Fibroblast of peridontal ligament (primary cell): ENCODE measurements at regions not wholly inside any gene's neighbourhood (a gene's known extent, or its start where the extent isn't known, plus 50 kb on each side); places are given as distances from the start of the nearest gene placed in this dataset.

Experiments used
- DNase-seq: peaks from one replicate; pipeline ENCODE4 v3.0.0-alpha.2; 2010; ENCODE audit errors: extremely low read depth

DNA sequence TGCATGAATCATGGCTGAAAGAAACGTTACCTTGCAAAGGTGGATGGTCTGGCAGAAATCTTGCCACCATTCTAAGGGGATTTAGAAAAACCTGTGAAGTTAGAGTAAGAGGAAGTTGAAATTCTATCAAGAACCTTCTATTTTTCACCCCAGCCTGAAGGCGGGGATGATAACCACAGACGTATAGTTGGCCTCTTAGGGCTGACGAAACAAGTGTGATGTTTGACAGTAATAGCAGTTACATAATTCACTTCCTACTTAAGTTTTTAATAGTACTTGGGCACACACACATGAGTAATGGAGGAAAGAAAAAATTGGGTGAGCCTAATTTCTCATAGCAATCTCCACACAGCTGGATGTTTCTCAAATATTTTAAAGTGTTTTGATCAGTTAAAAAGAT, 336.6 kb upstream of the SALL3 start:
- DNase-seq = no peak

DNA sequence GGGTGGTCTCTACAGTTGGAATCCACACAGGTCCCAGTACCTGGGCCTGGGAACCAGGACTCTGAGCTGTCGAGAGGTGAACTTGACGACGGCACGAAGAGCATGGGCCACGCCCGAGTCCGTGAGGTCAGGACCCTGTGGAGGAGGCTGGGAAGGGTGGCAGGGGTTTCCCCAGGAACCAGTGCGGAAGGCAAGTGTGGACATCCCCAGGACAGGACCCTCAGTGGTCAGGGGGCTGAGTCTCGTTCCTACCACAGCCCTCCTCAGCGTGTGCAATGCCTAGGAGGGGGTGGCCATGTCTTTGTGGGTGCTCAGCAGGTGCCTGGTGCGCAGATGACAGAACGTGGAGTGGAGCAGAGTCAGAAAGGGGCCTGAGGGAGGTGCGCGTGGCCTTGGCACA, 335.6 kb upstream of the SALL3 start:
- no peak for DNase-seq

DNA sequence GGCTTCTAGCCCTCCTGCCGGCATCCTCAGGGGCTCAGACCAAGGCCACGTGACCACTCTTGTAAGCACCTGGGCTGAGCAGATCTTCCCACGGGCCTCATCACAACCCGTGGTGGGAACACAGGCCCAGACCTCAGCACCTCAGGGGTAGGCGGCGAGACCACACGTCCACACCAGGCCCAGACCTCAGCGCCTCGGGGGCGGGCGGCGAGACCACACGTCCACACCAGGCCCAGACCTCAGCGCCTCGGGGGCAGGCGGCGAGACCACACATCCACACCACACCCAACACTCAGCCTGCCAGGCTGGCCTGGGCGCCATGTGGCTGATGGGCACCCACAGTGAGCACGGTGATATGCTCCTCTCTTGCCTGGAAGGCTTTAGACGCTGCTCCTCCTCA, 334.4 kb upstream of the SALL3 start:
- no peak for DNase-seq

DNA sequence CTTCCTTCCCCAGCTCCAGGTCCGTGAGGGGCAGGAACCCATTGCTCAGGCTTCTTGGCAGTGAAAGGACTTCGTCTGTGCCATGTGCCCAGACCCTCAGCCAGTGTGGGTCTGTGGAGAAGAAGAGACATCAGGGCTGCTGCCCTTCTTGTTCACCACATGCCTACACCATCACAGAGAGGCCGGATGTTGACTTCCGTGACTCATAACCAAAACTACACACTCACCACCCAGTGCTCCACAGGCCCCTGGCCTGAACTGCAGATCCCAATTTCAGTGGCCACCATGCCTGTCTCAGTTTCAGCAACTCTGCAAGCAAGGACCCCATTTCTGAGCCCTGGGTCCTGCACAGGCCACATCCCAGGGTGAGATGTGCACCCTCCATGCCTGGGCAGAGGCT, 332.6 kb upstream of the SALL3 start:
- DNase-seq = no peak

DNA sequence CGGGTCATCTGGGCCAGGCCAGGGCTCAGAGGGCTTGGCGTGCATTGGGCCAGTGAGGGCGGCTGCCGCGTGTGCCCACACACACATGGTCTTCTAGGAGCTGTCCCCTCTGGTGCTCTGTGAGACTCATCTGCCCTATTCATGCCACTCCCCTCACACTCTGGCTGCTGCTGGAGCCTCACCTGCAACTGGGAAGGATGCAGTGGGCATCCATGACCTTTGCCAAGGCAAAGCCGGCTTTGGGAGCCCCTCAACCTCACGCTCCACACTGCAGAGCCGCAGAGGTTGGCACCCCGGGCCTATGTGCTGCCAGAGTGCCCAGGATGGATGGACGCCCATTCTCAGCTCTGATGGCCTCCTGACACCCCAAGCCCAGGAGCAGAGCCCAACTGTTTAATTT, 330.2 kb upstream of the SALL3 start:
- no peak for DNase-seq

DNA sequence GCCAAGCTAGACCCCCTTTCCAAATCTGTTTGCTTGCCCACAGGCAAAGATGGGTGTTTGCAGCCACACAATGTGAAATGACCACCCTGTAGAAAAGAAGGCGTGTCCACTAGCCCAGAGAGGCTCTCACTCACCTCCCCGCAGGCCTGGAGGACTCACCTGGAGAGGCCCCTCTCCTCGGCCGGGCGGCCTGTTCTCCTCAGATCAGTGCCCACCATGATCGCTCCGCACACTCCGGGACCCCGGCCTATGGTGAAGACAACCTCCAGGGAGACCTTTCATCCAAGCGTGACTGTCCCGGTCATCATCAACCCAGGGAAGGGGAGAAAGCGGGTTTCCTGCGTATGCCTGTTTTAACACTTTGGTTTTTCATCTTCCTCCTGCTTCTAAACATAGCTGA, 328.7 kb upstream of the SALL3 start:
- no peak for DNase-seq

DNA sequence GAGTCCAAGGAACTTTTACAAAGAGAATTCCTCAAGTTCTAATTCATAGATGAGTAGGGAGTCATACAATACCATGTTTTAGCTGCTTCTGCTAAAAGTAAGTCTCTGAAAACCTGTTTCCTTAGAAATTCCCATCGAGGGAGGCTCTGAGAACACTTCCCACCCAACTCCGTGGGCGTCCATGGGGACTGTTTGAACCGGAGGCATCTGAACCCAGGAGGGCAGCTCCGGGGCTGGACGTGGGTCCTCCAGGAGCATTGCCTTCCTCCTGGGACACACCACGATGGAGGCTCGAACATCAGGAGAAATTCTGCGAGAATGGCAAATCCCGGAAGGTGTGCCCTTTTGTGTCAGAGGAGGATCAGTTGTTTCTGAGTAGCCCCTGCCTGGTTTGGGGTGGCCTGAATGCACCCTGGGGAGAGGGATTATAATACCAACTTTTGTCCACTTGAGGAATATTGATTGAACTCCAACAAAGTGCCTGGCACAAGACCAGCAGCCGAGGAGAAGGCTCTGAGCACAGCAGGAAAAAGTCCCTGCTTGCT, 327.5 kb upstream of the SALL3 start:
- DNase-seq = no peak

DNA sequence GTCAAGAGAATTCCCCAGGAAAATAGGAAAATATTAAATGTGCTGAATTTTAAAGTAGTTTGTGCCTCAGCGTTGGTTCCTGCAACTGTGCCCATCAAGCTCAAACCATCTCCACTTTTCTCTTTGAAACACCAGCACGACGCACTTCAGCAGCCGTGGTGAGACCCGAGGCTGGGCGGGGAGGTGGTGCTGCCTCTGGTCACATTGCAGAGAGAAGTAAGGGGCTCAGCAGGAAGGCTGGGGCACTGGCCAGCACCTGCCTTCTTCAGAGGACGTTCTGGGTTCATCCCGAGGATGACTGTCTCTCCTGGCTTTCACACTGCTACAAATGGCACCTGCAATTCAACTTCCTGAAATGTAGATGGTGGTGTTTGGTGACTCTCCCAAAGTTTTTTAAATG, 323.7 kb upstream of the SALL3 start:
- DNase-seq = no peak

DNA sequence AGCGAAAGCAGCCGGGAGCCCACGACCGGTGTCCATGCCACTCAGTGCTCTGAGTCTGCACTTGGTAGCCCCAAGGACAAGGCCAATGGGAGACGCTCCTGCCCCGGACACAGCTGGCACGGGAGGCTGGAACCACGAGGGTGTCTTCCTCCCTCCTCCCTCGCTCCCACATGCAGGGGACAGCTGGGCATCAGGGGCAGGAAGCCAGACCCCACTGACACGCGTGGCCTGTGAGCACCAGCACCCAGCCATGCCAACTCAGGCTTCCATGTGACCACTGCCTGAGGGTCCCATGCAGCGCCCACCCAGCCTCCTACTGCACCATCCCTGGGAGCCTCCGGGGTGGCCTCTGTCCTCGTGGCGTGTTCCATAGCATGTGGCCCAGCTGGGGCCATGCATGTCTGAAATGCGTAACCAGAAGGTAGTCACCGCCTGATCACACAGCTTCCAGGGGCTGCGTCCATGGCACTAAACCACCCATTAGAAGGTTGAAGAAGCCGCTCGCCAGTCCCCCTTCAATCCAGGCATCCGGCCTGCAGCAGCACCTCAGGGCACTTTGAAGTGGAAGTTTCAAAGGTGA, 323.2 kb upstream of the SALL3 start:
- DNase-seq = no peak

DNA sequence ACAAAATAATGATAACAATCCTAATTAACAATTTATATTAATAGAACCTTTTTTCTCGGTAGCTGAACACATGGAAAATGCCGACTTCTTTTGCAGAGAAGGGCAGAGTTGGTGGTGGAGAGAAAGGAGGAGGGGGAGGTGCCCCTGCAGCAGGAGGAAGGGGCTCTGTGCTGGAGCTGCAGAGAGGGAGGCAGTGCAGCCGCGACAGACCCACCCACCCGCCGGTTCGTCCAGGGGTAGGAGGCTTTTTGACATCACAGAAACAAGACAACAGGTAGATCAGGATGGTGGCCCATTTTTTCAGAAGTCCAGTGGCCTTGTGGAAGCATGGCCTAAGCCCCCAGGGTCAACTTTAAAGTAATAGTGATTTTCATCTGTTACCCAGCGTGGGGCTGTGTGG, 321.1 kb upstream of the SALL3 start:
- no peak for DNase-seq

DNA sequence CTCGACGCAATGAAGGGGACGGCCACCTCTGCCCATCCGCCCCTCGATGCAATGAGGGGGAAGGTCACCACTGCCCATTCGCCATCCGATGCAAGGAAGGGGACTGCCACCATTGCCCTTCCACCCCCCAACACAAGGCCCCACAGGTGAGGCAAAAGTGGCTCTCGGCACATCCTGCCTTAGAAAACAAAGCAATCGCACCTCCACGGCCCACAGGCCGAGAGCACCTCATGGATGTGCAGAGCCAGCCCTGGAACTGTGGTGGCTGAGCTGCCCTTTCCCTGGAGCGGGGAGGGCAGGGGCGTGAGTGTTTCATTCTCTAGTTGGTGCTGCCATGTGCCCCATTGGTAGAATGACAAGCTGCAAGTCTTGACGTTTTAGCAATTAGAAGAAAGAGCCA, 320.6 kb upstream of the SALL3 start:
- DNase-seq = no peak

DNA sequence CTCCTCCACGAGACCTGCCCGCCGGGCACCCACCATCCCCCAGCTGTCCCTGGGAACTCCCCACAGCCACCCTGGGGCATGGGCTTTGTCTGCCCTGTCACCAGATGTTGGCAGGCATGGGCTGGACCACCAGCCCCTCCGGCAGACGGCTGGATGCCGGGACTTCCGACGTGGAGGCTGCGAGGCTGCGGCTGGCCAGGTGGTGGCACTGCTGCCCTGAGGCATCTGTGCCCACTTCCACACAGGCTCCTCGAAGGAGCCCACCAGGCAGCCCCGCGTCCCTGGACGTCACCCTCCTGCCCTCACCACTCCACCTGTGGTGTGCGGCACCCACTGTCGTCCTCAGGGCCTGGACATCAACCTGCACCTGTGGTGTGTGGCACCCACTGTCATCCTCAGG, 319.9 kb upstream of the SALL3 start:
- DNase-seq = no peak

DNA sequence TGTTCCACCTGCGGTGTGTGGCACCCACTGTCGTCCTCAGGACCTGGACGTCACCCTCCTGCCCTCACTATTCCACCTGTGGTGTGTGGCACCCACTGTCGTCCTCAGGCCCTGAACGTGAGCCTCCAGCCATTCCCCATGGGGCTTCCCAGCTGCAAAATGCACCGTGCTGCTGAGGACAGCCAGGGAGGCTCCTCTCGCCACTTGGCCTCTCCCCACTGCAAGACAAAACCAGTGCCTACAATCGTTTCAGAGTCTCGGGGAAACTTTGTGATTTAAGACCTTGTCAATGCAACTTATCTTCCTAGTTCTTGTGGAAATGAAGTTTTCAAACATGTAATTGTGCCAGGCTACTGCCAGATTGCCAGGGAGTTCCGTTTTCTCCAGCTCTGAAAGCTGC, 319.3 kb upstream of the SALL3 start:
- DNase-seq = no peak

DNA sequence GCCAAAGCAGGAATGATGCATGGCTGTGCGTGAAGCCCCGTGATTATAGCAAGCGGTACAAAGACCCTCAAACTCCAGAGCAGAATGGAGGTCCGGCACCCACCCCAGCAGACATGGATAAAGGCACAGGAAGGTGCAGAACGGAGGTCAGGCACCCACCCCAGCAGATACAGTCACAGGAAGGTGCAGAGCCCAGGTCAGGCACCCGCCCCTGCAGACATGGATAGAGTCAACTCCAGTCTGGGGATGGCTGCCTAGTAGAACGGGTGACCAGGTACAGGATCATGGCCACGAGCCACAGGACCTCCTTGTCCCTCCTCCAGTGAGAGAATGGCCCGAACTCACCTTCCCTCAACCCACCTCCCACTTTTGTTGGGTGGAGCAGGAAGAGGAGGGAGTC, 318.3 kb upstream of the SALL3 start:
- DNase-seq = no peak

DNA sequence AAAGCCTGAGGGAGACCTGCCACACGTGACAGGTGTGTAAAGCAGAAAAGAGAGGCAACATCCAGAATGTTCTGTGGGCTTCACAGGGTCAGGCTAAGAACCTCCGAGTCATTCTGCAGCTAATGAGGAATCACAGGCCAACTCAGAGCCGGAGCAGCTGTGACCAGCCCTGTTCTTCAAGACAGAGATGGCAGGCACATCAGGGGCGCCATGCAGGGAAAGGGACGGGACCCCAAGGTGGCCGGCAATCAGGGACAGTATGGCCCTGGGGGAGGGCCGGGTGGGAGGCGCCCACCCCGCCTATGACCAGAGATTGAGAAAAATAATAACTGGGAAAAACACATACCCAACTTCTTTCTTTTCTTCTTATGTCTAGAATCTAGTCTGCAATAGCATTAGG, 316.7 kb upstream of the SALL3 start:
- DNase-seq = no peak

DNA sequence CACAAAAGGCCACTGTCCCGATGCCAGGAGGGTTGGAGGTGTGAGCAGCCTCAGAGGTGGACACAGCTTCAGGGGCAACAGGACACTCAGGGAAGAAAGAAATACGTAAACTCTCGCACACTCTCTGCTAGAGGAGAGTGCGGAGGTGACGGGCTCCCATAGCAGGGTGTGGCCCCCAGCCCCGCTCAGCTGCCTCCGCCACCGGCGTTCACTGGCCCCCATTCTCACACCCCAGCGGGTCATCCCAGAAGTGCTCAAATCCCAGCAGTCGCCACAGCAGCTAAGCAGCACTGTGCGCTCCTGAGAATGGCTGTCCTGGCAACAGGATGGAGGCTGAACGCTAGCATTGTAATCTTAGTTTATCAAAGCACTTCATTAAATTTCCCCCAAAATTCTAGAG, 315.6 kb upstream of the SALL3 start:
- no peak for DNase-seq

DNA sequence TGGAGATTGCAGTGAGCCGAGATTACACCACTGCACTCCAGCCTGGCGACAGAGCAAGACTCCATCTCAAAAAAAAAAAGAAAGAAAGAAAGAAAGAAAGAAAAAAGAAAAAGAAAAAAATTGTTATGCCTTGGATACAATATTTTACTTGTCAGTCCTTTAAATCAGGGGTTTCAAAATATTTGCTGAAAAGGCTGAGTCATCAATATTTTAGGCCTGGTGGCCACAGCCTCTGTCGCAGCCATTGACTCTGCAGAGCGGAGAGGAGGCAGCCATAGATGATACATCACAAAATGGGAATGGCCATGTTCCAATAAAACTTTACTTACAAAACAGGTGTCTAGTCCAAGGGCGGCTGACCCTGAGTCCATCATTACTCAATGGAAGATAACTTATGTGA, 314.8 kb upstream of the SALL3 start:
- DNase-seq = no peak

DNA sequence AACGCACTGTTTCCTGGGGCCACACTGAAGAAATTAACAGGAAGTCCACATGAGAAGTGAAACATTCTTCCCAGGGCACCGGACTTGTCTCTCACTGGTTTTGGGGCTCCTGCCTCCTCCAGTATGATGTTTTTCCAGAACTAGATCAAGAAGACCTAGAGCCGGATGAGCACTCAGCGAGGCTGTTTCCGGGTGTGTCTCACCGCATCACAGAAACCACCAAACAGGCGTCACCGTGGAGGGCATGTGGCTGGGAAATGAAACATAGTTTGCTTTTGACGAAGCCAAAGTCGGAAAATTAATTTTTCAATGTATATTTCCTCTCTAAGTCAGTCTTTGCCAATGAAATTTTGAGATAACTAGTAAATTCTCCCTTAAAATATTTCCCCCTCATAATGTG, 314.0 kb upstream of the SALL3 start:
- no peak for DNase-seq

DNA sequence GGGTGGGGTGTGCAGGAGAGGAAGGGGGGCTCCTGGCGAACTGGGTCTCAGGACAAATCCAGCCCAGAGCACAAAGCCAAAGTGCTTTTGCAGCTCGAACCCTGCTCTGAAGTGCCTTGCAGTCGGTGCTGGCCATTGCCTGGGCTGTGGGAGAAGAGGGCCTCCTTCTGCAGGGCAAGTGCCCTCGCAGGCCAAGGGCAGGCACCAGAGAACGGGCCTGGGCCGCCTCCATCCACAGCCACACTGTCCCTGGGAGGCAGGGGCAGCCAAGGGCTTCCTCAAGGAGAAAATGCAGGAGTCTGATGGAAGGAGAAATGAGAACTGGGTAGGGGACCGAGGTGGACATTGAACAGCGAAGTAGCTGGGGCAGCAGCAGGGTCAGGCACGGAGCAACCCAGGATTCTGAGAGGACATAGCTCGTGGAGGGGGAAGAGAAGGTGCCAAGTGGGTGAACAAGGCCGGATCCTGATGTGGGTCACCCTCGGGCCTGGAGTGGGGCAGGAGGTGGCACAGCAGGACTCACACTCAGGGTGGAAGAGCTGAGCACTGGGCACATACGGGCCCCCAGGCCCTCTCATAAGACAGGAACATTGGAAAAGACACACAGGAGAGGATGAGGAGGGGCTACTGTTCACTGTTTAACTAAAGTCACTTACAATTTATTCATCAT, 312.8 kb upstream of the SALL3 start:
- no peak for DNase-seq

DNA sequence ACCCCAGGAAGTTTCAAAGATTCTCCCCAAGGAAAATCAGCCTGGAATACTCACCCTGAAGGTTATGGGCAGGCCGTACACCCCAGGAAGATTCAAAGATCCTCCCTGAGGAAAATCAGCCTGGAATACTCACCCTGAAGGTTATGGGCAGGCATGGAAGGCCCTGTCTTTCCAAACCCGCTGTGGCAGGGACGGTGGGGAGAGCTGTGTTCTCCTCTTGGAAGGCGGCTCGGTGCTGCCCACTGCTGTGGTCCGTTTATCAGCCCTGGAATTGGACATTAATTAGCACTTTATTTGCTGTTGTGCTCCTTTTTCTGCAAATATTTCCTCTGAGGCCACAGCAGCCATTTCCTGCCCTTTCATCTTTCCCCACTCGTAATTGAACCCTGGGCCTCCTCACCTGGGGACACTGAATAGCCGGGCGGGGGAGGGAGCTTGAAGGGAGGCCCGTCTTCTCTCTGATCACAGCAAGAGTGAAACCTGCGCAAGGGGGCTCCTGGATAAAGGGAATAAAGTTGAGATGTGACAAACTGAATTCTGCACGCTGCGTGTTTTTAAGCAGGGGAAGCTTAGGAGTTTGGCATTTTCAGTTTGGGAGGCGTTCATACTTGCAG, 308.7 kb upstream of the SALL3 start:
- DNase-seq = no peak

DNA sequence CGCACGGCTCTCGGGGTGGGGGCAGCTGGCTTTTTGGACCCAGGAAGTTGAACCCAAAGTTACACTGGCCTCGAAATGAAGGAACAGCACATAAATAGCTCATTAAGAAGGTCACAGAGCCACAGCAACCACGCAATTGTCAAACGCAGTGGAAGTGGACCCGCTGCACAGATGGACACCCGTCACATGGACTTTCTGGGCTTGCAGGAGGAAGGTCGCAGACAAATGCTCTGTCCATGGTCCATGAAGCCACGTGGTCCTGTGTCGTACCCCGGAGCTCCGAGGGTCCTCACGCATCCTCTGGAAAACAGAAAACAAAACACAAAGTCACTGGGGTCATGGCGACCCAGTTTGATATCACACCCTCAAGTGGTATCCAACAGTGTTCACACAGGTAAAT, 308.1 kb upstream of the SALL3 start:
- no peak for DNase-seq

DNA sequence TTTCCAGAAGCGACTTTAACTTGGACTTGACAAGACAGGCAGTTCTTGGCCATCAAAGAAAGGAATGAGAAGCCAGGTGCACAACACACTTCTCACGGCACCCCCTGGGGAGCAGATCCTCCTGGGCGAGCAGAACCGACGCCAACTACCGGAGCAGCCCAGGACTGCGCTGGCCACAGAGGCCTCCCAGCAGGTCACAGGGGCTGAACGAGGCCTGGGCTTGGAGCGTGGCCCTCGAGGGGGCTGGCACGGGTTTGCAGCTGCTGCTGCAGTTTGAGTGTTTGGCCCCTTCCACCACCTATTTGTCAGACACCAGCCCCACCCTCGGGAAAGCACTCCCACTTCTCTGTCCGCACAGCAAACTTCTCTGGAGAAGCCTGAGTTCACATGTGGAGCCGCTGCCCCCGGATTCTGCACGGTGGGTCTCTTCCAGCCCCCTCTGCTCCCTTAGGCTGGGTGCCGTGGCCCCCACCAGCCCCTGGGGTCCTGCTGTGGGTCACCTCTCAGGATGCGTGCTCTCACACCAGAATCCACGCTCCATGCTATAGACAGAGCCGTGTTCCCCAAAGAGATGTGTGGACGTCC, 306.7 kb upstream of the SALL3 start:
- DNase-seq = no peak
